ENCODE measurements at regions not wholly inside any gene's neighbourhood (a gene's known extent, or its start where the extent isn't known, plus 50 kb on each side); places are given as distances from the start of the nearest gene placed in this dataset.

GRCh38 chr1:213714645-213715044, 273.1 kb upstream of the PROX1 start:
- TF ChIP-seq CTCF (IDR thresholded peaks at IDR 0.05; ENCODE audit: unreplicated experiment) = no peak
- no peak overlapping the region for H3K27ac Mint-ChIP-seq (ENCODE audit: low read depth, unreplicated experiment)
- ChIA-PET CTCF (interaction anchor here (0.6 kb wide), 1 partner anchor 164 kb away, joined by 3 read pairs; no protein-coding TSS in a partner anchor), POLR2A (interaction anchor here (0.6 kb wide), 1 partner anchor 308 kb away, joined by 4 read pairs; no protein-coding TSS in a partner anchor)
- H3K9me3 Mint-ChIP-seq (ENCODE audit: unreplicated experiment) = peaks cover 14% of the 10 kb centered on the region
- H3K27me3 Mint-ChIP-seq (ENCODE audit: insufficient read depth, unreplicated experiment) = peaks cover 37% of the 10 kb centered on the region
- no TSS peak for BruUV-seq (replicated peaks)
- no peak for DNase-seq (ENCODE audit: unreplicated experiment)
- H3K4me1 Mint-ChIP-seq (ENCODE audit: insufficient read depth, unreplicated experiment) = no peaks in the 10 kb centered on the region
- no peaks in the 10 kb centered on the region for H3K36me3 Mint-ChIP-seq (ENCODE audit: insufficient read depth, unreplicated experiment)
- intact Hi-C loops (cut with micrococcal nuclease) = no loop called here
- H3K4me3 Mint-ChIP-seq (ENCODE audit: unreplicated experiment) = no peak overlapping the region

DNA sequence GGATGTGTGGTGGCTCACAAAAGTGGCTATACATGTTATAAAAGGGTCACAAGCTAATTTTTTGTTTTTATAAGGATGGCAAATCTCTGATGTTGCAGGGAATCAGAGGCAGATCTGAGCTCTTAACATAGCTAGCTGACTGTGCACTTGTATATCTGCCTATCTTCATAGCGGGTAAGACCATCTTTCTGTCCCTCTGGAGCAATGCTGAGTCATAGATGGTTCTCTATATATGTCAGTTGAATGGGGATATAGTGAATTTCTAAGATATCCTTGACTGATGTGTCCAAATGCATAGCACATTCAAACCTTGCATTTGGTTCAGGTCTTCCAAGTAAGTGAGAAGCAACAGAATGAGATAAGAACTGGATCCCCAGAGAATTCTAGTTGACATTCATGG, 272.6 kb upstream of the PROX1 start:
- H3K4me3 Mint-ChIP-seq (ENCODE audit: unreplicated experiment) = no peak overlapping the region
- CTCF ChIA-PET = interaction anchor here (0.6 to 0.7 kb wide), 2 partner anchors 13 to 30 kb away, joined by 3 read pairs; no protein-coding TSS in a partner anchor
- TF ChIP-seq CTCF (IDR thresholded peaks at IDR 0.05; ENCODE audit: unreplicated experiment) = no peak
- no peak for DNase-seq (ENCODE audit: unreplicated experiment)
- H3K27ac Mint-ChIP-seq (ENCODE audit: low read depth, unreplicated experiment) = no peak overlapping the region
- no peaks in the 10 kb centered on the region for H3K36me3 Mint-ChIP-seq (ENCODE audit: insufficient read depth, unreplicated experiment)
- intact Hi-C loops (cut with micrococcal nuclease) = no loop called here
- no TSS peak for BruUV-seq (replicated peaks)
- peaks cover 32% of the 10 kb centered on the region for H3K27me3 Mint-ChIP-seq (ENCODE audit: insufficient read depth, unreplicated experiment)
- peaks cover 16% of the 10 kb centered on the region for H3K9me3 Mint-ChIP-seq (ENCODE audit: unreplicated experiment)
- POLR2A ChIA-PET = interaction anchor here (0.6 kb wide), 1 partner anchor 308 kb away, joined by 4 read pairs; no protein-coding TSS in a partner anchor
- no peaks in the 10 kb centered on the region for H3K4me1 Mint-ChIP-seq (ENCODE audit: insufficient read depth, unreplicated experiment)

- no peaks in the 10 kb centered on the region for H3K4me1 Mint-ChIP-seq (ENCODE audit: insufficient read depth, unreplicated experiment)
- POLR2A ChIA-PET = no interaction called here
- CTCF ChIA-PET = interaction anchor here (0.7 kb wide), 2 partner anchors 23 to 464 kb away, joined by 4 read pairs; no protein-coding TSS in a partner anchor
- intact Hi-C loops (cut with micrococcal nuclease) = no loop called here
- peaks cover 22% of the 10 kb centered on the region for H3K9me3 Mint-ChIP-seq (ENCODE audit: unreplicated experiment)
- DNase-seq (ENCODE audit: unreplicated experiment) = no peak
- H3K4me3 Mint-ChIP-seq (ENCODE audit: unreplicated experiment) = no peak overlapping the region
- H3K27ac Mint-ChIP-seq (ENCODE audit: low read depth, unreplicated experiment) = no peak overlapping the region
- no TSS peak for BruUV-seq (replicated peaks)
- peaks cover 9% of the 10 kb centered on the region for H3K27me3 Mint-ChIP-seq (ENCODE audit: insufficient read depth, unreplicated experiment)
- TF ChIP-seq CTCF (IDR thresholded peaks at IDR 0.05; ENCODE audit: unreplicated experiment) = no peak
- no peaks in the 10 kb centered on the region for H3K36me3 Mint-ChIP-seq (ENCODE audit: insufficient read depth, unreplicated experiment)
Observed at GRCh38 chr1:213719462-213719861, 268.3 kb upstream of the PROX1 start.

GRCh38 chr1:213720032-213720431, 267.7 kb upstream of the PROX1 start:
- POLR2A ChIA-PET = no interaction called here
- Mint-ChIP-seq H3K27me3 (ENCODE audit: insufficient read depth, unreplicated experiment) (peaks cover 3% of the 10 kb centered on the region), H3K4me1 (ENCODE audit: insufficient read depth, unreplicated experiment) (peaks cover 4% of the 10 kb centered on the region), H3K4me3 (ENCODE audit: unreplicated experiment) (no peak overlapping the region), H3K36me3 (ENCODE audit: insufficient read depth, unreplicated experiment) (no peaks in the 10 kb centered on the region), H3K27ac (ENCODE audit: low read depth, unreplicated experiment) (no peak overlapping the region), H3K9me3 (ENCODE audit: unreplicated experiment) (peaks cover 22% of the 10 kb centered on the region)
- intact Hi-C loops (cut with micrococcal nuclease) = no loop called here
- TF ChIP-seq CTCF (IDR thresholded peaks at IDR 0.05; ENCODE audit: unreplicated experiment) = no peak
- no TSS peak for BruUV-seq (replicated peaks)
- CTCF ChIA-PET = interaction anchor here (0.7 kb wide), 2 partner anchors 22 to 464 kb away, joined by 4 read pairs; no protein-coding TSS in a partner anchor
- no peak for DNase-seq (ENCODE audit: unreplicated experiment)

Data from MCF 10A (cell line).